ENCODE measurements at regions not wholly inside any gene's neighbourhood (a gene's known extent, or its start where the extent isn't known, plus 50 kb on each side); places are given as distances from the start of the nearest gene placed in this dataset.

GRCh38 chr3:59149166-59149565 lies 99.3 kb upstream of the CFAP20DC start:
- Histone ChIP-seq H3K4me1 (no peaks in the 10 kb centered on the region), H3K4me3 (no peak overlapping the region), H3K36me3 (no peaks in the 10 kb centered on the region), H3K27ac (no peak overlapping the region), H3K9me3 (no peaks in the 10 kb centered on the region), H3K27me3 (no peaks in the 10 kb centered on the region)
- intact Hi-C loops (cut with DNase I; ENCODE audit: low total_unique reads): no loop called here
- in situ Hi-C loops (cut with MboI; ENCODE audit: low sequenced_read_pairs in 4 of 4): no loop called here
- no peak for DNase-seq
- TF ChIP-seq POLR2A (IDR thresholded peaks at IDR 0.05): no peak
- ATAC-seq: no peak

- Histone ChIP-seq H3K36me3 (no peaks in the 10 kb centered on the region), H3K4me1 (no peaks in the 10 kb centered on the region), H3K9me3 (no peaks in the 10 kb centered on the region), H3K4me3 (no peak overlapping the region), H3K27me3 (no peaks in the 10 kb centered on the region), H3K27ac (no peak overlapping the region)
- TF ChIP-seq POLR2A (IDR thresholded peaks at IDR 0.05): no peak
- DNase-seq (no peak), ATAC-seq (no peak)
- in situ Hi-C loops (cut with MboI; ENCODE audit: low sequenced_read_pairs in 4 of 4): no loop called here
- intact Hi-C loops (cut with DNase I; ENCODE audit: low total_unique reads): no loop called here
Measured at GRCh38 chr3:59143447-59143846, 93.6 kb upstream of the CFAP20DC start.

GRCh38 chr3:59142556-59142955 lies 92.7 kb upstream of the CFAP20DC start:
- Histone ChIP-seq H3K4me3 (no peak overlapping the region), H3K4me1 (no peaks in the 10 kb centered on the region), H3K36me3 (no peaks in the 10 kb centered on the region), H3K27me3 (no peaks in the 10 kb centered on the region), H3K27ac (no peak overlapping the region), H3K9me3 (no peaks in the 10 kb centered on the region)
- in situ Hi-C loops (cut with MboI; ENCODE audit: low sequenced_read_pairs in 4 of 4) (no loop called here), intact Hi-C loops (cut with DNase I; ENCODE audit: low total_unique reads) (no loop called here)
- ATAC-seq (no peak), DNase-seq (no peak)
- TF ChIP-seq POLR2A (IDR thresholded peaks at IDR 0.05) (no peak), CTCF (IDR thresholded peaks at IDR 0.05 in 4 of 5, conservative IDR thresholded peaks at IDR 0.05 in 1 of 5) (no peak)

GRCh38 chr3:59138966-59139365 lies 89.1 kb upstream of the CFAP20DC start:
- ATAC-seq (no peak), DNase-seq (no peak)
- Histone ChIP-seq H3K27me3 (no peaks in the 10 kb centered on the region), H3K36me3 (no peaks in the 10 kb centered on the region), H3K4me3 (no peak overlapping the region), H3K4me1 (no peaks in the 10 kb centered on the region), H3K9me3 (no peaks in the 10 kb centered on the region), H3K27ac (no peak overlapping the region)
- intact Hi-C loops (cut with DNase I; ENCODE audit: low total_unique reads): no loop called here
- in situ Hi-C loops (cut with MboI; ENCODE audit: low sequenced_read_pairs in 4 of 4): no loop called here
- TF ChIP-seq CTCF (IDR thresholded peaks at IDR 0.05 in 4 of 5, conservative IDR thresholded peaks at IDR 0.05 in 1 of 5) (no peak), POLR2A (IDR thresholded peaks at IDR 0.05) (no peak)

GRCh38 chr3:59137415-59137814 lies 87.6 kb upstream of the CFAP20DC start:
- Histone ChIP-seq H3K4me1 (no peaks in the 10 kb centered on the region), H3K27ac (no peak overlapping the region), H3K9me3 (no peaks in the 10 kb centered on the region), H3K36me3 (no peaks in the 10 kb centered on the region), H3K4me3 (no peak overlapping the region), H3K27me3 (no peaks in the 10 kb centered on the region)
- TF ChIP-seq POLR2A (IDR thresholded peaks at IDR 0.05): no peak
- no peak for TF ChIP-seq CTCF (IDR thresholded peaks at IDR 0.05 in 4 of 5, conservative IDR thresholded peaks at IDR 0.05 in 1 of 5)
- no peak for ATAC-seq
- DNase-seq: no peak
- in situ Hi-C loops (cut with MboI; ENCODE audit: low sequenced_read_pairs in 4 of 4) (no loop called here), intact Hi-C loops (cut with DNase I; ENCODE audit: low total_unique reads) (no loop called here)

GRCh38 chr3:59136081-59136480 lies 86.3 kb upstream of the CFAP20DC start:
- intact Hi-C loops (cut with DNase I; ENCODE audit: low total_unique reads): no loop called here
- Histone ChIP-seq H3K27me3 (no peaks in the 10 kb centered on the region), H3K9me3 (no peaks in the 10 kb centered on the region), H3K27ac (no peak overlapping the region), H3K36me3 (no peaks in the 10 kb centered on the region), H3K4me3 (no peak overlapping the region), H3K4me1 (no peaks in the 10 kb centered on the region)
- TF ChIP-seq POLR2A (IDR thresholded peaks at IDR 0.05) (no peak), CTCF (IDR thresholded peaks at IDR 0.05 in 4 of 5, conservative IDR thresholded peaks at IDR 0.05 in 1 of 5) (no peak)
- in situ Hi-C loops (cut with MboI; ENCODE audit: low sequenced_read_pairs in 4 of 4): no loop called here
- ATAC-seq: no peak
- no peak for DNase-seq

Measured in gastrocnemius medialis (tissue), 4 donors.